Sciatic nerve (tissue), 2 donors: ENCODE measurements at regions not wholly inside any gene's neighbourhood (a gene's known extent, or its start where the extent isn't known, plus 50 kb on each side); places are given as distances from the start of the nearest gene placed in this dataset.
"Not testable (repeated sequence)": the region's sequence is repeated elsewhere in the genome, so short reads cannot be mapped to it uniquely, and the experiment has no call there.

Experiments
- ATAC-seq: fragments of 200-7000 bp; cut with Tn5 transposase; one replicate; pipeline ENCODE4 v1.9.1; 2020; ENCODE audit warnings: mild to moderate bottlenecking, moderate library complexity
- DNase-seq: peaks from one replicate; pipeline ENCODE4 v3.0.0-alpha.2; 2020; ENCODE audit warnings: low spot score
- intact Hi-C: fragments of 100-400 bp; cut with DNase I; formaldehyde crosslinking; loops from one replicate; pipeline ENCODE4 v1.14.2; 2022
- donor health status: DM: no; HTN: no; CAD: no.
- donor health status: DM: no; HTN: no; CAD: no.

DNA sequence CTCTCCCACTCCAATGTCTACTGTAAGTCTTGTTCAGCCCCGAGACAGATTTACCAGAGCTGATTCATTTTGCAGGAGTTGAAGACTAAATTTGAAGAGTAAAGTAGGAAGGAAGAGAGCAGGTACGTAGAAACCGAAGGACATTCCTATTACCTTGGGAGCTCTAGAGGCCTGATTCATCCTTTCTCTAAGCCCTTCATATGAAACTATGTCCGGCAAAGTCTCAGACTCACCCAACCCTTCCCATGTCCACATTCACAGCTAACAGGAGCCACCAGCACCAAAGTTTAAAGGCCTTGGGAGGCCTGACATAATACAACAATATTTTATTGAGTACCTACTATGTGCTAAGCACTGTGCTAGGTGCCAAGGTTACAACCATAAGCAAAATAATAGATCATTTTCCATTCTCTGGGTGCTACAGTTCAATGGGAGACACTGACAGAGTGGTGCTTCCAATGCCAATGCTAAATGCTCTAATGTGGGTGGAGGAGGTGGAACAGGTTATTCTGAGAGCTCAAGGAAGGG is 86.6 kb downstream of the PHLDA1 start:
- DNase-seq (no peak), ATAC-seq (no peak)
- intact Hi-C loops, result no loop called here

DNA sequence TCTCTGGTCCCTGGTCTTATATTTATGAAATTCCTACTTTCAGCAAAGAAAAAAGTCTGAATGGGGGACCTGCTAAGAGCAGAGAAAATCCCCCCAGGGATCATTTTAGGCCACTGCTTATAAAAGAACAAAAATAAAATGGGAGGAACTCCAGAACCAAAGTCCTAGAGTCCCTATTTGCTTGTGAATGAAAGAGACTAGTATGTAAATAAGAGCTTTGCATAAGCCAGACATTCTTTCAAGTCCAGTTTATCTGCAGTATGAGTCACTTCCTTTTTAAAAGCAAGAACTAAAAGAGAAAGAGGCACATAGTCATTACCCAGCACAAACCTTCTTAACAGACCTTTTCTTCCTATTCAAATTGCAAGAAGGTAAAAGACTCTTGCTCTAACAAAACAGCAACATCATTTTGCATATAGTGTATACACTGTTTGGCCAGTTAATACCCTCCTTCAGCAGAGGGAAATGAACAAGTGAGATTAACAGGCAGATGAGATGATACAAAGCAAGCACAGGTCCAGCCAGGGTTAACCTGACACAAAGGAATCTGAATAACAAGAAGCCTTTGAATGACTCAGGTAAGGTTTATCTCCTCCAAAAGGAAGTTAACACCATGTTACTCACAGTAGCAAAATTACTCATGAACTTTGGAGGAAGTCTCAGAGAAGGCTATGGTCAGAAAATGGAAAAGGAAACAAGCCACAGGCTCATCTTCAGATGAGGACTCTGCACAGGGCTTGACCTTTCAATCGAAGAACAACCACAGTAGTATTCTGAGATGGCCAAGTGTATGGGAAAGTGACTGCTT is 87.3 kb downstream of the PHLDA1 start:
- ATAC-seq (peak; percentile 41), DNase-seq (no peak)
- intact Hi-C loops, result no loop called here

DNA sequence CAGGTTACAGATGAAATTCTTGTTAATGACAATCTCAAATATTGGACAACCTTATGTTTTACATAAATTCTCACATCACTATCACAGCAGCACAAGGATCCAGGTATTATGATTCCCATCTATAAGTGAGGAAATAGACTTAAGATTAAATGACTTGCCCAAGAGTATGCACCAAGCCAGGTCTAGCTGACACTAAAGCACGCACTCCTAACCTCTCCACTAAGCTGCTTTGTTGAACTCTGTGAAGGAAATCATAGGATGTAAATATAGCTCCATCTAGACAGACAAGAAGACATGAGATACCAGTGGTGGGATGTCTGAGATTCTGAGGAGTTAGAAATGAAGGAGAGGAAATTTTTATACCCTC is 87.9 kb downstream of the PHLDA1 start:
- DNase-seq (no peak), ATAC-seq (no peak)
- intact Hi-C loops, result no loop called here

DNA sequence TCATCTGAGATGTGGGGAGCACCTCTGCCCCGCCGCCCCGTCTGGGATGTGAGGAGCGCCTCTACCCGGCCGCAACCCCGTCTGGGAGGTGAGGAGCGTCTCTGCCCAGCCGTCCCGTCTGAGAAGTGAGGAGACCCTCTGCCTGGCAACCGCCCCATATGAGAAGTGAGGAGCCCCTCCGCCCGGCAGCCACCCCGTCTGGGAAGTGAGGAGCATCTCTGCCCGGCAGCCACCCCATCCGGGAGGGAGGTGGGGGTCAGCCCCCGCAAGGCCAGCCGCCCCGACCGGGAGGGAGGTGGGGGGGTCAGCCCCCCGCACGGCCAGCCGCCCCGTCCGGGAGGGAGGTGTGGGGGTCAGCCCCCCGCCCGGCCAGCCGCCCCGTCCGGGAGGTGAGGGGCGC is 89.9 kb downstream of the PHLDA1 start:
- intact Hi-C loops, ATAC-seq, DNase-seq: not testable (repeated sequence)

DNA sequence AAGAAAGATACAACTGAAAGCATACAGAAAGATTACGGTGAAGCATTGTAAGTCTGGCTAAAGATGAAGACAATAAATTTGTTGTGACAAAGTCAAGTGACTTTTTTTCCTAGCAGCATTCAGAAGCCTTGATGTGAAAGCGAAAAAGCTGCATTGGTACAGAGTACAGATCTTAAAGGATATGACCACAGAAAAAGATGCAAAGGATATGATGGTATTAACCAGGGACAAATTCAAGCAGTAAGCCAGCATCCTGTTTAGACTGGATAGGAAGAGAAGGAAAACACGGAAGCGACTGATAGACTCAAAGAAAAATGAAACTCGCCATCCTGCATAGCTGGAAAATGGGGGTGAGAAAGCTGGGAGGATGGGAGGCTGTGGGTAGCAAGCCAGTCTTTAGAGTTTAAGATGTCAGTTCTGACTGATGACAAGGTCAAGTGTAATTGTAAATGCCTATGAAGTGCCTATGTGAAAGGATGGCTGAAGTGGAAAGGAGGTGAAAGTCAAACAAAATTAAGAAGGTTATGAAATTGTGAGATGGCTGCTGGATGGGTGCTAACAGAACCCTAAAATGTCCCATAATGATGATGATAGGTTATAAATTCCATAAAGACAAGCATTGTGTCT is 92.4 kb downstream of the PHLDA1 start:
- no peak for DNase-seq
- ATAC-seq, result no peak
- intact Hi-C loops, result no loop called here

DNA sequence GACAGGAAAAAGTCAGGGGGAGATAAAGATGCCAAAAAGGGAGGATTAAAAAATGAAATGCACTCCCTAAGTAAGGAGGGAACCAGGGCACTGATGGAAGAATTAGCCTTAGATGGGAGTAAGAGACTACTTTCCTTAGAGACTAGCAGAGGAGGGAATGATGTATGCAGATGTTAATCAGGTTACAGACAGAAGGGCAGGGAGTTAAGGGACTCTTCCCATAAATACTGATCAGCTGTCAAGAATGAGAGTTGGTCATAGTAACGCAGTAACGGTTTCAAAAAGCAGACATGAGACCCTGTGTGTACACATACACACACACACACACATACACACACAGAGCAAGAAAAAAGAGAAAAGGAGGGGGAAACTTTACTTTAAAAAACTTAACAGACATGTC is 93.4 kb downstream of the PHLDA1 start:
- intact Hi-C loops, result no loop called here
- no peak for ATAC-seq
- DNase-seq, result no peak

DNA sequence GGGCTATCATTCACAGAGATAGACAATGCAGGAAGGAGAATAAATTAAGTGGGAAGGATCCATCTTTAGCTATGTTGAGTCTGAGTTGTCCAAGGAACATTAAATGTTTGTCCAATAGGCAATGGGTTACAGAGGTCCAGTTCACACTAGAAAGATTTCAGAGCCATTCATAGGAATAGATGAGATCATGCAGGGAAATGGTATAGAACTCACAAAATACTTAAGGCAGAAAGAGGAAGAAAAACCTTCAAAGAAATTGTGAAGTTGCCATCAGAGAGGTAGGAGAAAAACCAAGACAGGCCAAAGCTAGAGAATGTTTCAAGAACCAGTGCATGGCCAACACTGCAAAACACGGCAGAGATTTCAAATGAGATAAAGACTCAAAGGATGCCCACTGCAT is 94.1 kb downstream of the PHLDA1 start:
- ATAC-seq (no peak), DNase-seq (no peak)
- intact Hi-C loops, result no loop called here

DNA sequence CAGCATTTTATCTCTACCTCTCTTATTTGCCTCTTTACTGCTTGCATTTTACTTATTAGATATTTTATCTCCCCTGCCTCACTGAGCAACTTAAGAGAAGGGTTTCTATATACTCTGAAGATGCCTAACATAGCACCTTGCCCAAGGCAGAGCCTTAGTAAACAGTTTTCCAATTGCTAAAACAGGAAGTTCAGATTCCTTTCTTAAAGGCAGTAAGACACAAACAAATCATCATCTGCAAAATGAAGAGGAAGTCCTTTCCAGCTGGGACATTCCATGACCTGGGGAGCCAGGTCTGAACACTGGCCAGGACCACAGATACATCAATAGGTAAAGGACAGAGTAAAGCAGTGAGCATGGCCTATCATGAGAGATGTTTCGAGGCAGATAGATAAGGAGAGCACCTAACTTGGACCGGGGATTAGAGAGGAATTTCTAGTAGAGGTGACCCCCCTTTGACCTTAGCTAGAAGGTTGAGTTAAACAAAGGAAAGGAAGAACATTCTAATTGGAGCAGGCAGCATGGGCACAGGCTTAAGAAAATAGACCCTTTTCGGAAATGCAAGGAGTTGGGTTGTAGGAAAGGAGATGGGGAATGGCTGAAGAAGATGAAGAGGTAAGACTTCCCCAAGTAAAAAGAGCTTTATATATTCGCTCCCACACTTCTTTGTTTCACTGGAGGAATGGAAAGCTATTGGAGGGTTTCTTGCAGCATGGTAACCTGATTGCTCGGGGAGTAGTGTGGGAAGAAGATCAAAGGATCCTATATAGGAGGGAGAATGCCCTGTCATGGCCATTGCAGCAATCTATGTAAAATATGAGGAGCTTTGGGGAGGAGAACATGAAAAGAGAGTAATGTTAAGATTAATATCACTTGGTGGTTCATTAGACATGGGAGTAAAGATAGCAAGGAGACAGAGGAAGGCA is 94.8 kb downstream of the PHLDA1 start:
- no peak for ATAC-seq
- no peak for DNase-seq
- intact Hi-C loops, result no loop called here

DNA sequence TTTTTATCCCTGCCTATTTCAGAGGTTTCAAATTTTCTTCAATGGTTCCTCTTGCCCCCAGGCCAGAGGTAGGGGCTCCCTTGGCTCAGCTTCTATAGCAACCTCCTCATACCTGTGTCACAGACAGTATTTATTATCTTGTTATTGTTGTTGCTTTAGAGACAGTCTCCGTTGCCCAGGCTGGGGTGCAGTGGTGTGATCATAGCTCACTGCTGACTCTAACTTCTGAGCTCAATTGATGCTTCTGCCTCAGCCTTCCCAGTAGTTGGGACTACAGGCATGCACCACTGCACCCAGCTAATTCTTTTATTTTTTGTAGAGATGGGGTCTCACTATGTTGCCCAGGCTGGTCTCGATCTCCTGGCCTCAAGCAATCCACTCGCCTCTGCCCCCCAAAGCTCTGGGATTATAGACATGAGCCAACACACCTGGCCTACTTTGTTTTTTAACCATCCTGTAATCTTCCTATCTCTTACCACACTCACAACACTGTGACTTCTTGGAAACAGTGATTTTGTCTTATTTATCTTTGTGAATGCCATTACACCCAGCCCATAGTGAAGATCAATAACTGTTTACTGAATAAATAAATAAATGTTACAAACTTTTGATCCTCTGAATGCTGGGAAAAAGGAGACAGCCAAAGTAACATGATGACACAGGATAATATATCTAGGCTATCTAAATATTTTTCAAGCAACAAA is 95.9 kb downstream of the PHLDA1 start:
- DNase-seq, result no peak
- ATAC-seq, result no peak
- intact Hi-C loops, result no loop called here

DNA sequence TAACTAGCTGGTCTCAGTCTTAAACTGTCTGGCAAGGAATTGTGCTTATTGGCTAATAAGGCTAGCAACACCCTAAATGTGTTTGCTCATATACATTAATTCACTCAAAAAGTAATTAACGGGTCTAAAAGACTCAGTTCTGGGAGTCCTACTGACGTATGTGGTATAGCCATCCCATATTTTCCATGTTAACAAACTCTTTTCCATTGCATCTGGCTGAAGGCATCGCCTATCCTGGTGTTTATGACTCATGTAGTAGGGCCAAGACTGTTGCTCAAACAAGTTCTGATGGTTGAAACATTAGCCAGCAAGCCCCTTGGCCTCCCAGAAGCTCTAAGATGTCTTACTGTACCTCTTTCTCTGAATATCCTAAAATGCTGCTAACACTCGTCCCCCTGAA is 98.5 kb downstream of the PHLDA1 start:
- intact Hi-C loops, result no loop called here
- ATAC-seq, result no peak
- no peak for DNase-seq

DNA sequence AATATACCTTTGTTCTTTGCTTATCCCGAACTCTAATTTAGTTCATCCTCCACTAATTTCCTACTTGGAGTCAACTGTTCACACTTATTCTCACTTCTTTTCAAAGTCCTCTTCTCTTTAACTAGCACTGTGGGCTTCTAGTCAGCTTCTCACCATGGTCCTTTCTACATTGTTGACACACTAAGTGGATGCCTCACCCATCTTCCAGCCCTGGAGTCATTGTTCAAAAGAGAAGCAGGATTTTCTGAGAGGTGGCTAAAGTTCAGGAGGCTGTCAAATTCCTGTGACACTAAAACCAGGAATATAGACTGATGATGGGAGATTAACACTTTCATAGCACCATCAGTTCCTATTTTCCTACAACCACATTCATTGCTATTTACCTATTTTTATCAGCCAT is 99.3 kb downstream of the PHLDA1 start:
- intact Hi-C loops, result no loop called here

DNA sequence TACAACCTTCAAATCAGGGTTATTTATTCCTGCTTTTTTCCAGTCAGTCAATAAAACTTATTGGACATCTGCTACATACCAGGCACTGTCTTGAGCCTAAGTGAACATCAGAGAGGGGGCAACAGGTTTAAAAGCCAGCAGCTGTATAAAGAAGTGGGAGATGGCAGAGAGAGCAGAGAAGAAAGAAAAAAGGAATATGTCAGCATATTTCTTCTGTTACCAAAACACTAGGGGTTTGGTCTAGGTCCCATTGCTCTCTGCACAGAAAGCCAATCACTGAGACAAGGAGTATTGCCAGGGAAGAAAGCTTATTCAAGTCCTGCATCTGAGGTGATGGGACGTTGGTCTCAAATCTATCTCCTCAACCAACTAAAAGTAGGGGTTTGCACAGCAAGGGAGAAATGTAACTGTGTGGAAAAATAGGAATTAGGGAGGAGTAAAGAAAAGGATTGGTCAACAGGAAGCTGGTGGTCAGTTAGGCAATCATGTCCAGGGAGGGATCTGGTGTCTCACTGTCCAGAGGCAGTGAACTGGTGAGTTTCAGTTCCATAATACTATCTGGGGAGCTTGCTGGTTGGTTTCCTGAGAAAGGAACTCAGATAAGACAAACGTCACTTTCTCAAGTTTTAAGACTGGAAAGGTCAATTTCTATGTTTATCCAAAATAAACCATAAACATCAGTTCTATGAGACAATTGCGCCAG is 107.5 kb downstream of the PHLDA1 start:
- DNase-seq (no peak), ATAC-seq (no peak)
- intact Hi-C loops, result no loop called here

More for the DNA sequence above, 99.3 kb downstream of the PHLDA1 start:
- ATAC-seq (no peak), DNase-seq (no peak)

DNA sequence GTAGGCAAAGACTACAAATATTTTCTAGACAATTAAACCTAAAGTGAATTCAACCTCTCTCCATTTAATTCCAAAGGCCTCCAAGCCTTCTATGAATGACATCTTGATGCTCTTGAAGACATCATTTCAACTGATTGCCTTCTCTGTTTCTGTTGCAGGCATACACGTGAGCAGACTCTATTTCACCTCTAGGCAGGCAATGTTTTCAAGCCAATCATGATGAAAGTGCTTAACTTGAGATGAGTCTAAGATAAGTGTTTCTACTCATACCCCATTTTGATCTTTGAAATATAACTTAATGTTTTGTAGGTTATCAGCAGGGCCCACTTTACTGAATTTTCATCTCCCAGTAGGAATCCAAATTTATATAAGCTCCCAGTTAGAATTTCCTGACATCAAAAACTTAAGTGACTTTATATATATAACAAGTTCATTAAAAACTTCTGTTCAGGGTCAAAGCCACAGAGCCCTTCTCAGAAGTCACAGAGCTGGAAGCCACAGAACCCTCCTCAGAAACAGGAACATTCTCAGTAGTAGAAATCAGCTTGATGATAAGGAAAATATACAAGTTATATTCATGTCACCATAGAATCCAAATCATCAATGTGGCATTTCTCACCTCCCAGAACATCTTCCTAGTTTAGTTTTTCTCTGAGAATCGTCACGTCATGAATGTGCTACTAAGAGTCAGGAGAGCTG is 108.5 kb downstream of the PHLDA1 start:
- DNase-seq (no peak), ATAC-seq (no peak)
- intact Hi-C loops, result no loop called here

DNA sequence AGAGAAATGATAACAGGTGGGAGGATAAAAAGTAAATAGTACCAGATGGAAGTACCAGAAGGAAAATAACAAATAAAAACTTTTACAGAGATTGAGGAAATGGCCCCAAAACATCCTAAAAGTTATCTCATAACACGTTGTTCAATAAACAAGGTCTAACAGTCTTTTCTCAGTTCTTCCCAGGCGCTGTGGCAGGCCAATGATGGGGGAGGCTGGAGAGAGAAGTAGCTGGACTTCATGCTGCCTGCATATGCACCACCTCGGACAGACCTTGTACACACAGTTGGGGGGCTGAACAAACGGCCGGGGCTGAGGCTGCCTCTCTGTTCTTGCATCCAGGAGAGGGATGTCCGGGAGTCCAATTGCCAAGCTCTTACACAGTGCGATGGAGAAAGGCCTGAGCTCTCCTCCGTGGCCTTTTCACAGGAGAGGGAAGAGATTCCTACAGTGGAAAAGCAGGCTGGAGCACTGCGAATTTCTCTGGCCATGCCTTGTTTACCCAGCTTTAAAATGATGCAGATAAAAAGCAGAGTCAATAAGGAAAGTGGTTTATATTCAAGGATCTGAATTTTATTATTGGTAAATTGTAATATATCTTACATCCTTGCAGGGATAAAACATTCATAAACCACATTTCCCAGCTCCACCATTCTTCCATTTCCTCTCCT is 109.8 kb downstream of the PHLDA1 start:
- ATAC-seq (peak; percentile 39), DNase-seq (no peak)
- intact Hi-C loops, result no loop called here

DNA sequence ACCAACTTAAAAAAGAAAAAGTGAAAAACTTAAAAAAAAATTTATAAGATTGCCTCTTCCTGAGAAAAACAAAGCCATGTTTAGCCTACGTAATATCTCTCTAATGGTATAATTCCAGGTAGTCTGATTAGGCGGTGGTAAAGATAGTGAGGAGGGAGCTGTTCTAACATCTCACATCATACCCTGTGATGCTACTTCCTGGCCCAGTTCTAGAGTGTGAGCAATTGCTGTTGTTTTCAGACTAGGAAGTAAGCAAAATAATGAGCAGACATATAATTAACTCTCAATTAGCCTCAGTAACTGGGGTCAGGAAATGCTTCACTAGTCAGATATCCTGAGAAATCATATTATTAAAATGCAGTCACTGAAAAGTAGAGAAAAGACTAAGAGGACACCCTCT is 113.9 kb downstream of the PHLDA1 start:
- ATAC-seq (no peak), DNase-seq (no peak)
- intact Hi-C loops, result no loop called here

DNA sequence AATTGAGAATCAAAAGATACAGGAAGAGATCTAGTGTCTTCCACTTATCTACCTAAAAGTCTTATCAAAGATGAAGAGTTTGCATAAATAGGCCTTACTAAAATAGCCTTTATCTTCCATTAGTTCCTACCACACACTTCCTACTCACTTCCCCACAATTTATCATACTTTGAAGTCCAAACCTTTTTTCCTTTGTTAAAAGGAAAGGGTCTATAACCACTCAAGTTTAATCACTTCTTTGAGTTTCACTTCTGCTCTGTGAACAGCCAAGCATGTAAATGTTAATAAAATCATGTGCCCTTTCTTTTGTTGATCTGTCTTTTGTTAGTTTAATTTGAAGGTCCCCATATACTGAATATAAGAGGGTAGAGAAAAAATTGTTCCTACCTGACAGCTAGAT is 114.5 kb downstream of the PHLDA1 start:
- intact Hi-C loops, result no loop called here
- DNase-seq (no peak), ATAC-seq (no peak)
